Central memory CD8-positive, alpha-beta T cell (primary cell): ENCODE measurements at regions not wholly inside any gene's neighbourhood (a gene's known extent, or its start where the extent isn't known, plus 50 kb on each side); places are given as distances from the start of the nearest gene placed in this dataset.
"Not testable (repeated sequence)": the region's sequence is repeated elsewhere in the genome, so short reads cannot be mapped to it uniquely, and the experiment has no call there.

Experiments
- ATAC-seq: fragments of 150-1000 bp; cut with Tn5 transposase; replicated peaks from 2 replicates; pipeline ENCODE4 v1.10.0; 2022; ENCODE audit warnings: mild to moderate bottlenecking, moderate FRiP score, moderate number of reproducible peaks; ENCODE audit not compliant: poor library complexity, severe bottlenecking; ENCODE audit errors: extremely low read depth
- DNase-seq, 2 donors: peaks; one replicate each; pipeline ENCODE4 v3.0.0; 2021; ENCODE audit warnings: low spot score in 2 of 2
- H3K27ac Mint-ChIP-seq: one replicate; pipeline ENCODE4 v1.8.0; 2022; ENCODE audit warnings: low read depth, mild to moderate bottlenecking, moderate library complexity, mixed read lengths
- H3K27me3 Mint-ChIP-seq: one replicate; pipeline ENCODE4 v1.8.0; 2022; ENCODE audit warnings: mixed read lengths
- H3K36me3 Mint-ChIP-seq: one replicate; pipeline ENCODE4 v1.8.0; 2022; ENCODE audit warnings: mild to moderate bottlenecking, moderate library complexity, mixed read lengths; ENCODE audit not compliant: insufficient read depth
- H3K4me1 Mint-ChIP-seq: one replicate; pipeline ENCODE4 v1.8.0; 2022; ENCODE audit warnings: mixed read lengths
- H3K4me3 Mint-ChIP-seq: one replicate; pipeline ENCODE4 v1.8.0; 2022; ENCODE audit warnings: mild to moderate bottlenecking, moderate library complexity, mixed read lengths
- H3K9me3 Mint-ChIP-seq: one replicate; pipeline ENCODE4 v1.8.0; 2022; ENCODE audit warnings: mixed read lengths

DNA sequence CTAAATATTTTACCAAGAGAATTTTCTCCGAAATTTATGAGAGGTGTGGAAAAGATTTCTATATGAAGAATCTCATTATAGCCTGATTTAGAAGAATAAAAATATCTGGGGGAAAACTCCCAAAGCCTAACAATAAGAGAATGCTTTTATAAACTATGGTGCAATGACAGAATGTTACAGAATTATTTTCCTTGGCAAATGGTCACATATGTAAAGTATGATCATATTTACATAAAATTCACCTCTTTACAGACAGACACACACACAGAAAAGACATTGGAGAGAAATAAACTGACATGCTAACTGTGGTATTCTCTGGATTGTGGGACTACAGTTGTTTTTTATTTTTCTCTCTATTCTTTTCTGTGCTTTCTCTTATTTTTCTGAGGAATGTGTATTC, 226.3 kb upstream of the USP24 start:
- no peaks in the 10 kb centered on the region for H3K9me3 Mint-ChIP-seq
- H3K4me3 Mint-ChIP-seq, result no peak overlapping the region
- H3K27me3 Mint-ChIP-seq, result peaks cover 48% of the 10 kb centered on the region
- H3K4me1 Mint-ChIP-seq, result no peaks in the 10 kb centered on the region
- H3K36me3 Mint-ChIP-seq, result no peaks in the 10 kb centered on the region
- no peak for DNase-seq
- ATAC-seq, result no peak
- no peak overlapping the region for H3K27ac Mint-ChIP-seq

- no peak overlapping the region for H3K27ac Mint-ChIP-seq
- no peaks in the 10 kb centered on the region for H3K9me3 Mint-ChIP-seq
- peaks cover 2% of the 10 kb centered on the region for H3K36me3 Mint-ChIP-seq
- H3K4me1 Mint-ChIP-seq, result no peaks in the 10 kb centered on the region
- no peak for DNase-seq
- peaks cover 50% of the 10 kb centered on the region for H3K27me3 Mint-ChIP-seq
- no peak for ATAC-seq
- H3K4me3 Mint-ChIP-seq, result no peak overlapping the region
Observed at GRCh38 chr1:55437692-55438091, 222.5 kb upstream of the USP24 start.

DNA sequence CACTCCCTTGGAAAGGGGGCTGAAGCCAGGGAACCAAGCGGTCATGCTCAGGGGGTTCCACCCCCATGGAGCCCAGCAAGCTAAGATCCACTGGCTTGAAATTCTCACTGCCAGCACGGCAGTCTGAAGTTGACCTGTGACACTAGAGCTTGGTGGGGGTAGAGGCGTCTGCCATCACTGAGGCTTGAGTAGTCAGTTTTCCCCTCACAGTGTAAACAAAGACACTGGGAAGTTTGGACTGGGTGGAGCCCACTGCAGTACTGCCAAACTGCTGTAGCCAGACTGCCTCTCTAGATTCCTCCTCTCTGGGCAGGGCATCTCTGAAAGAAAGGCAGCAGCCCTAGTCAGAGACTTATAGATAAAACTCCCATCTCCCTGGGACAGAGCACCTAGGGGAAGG, 215.6 kb upstream of the USP24 start:
- ATAC-seq, DNase-seq, H3K36me3 Mint-ChIP-seq, H3K4me3 Mint-ChIP-seq, H3K27ac Mint-ChIP-seq, H3K4me1 Mint-ChIP-seq, H3K9me3 Mint-ChIP-seq: not testable (repeated sequence)
- peaks cover 85% of the 10 kb centered on the region for H3K27me3 Mint-ChIP-seq

- not testable (repeated sequence) for DNase-seq, H3K4me3 Mint-ChIP-seq, H3K36me3 Mint-ChIP-seq, ATAC-seq, H3K4me1 Mint-ChIP-seq, H3K27ac Mint-ChIP-seq, H3K9me3 Mint-ChIP-seq
- H3K27me3 Mint-ChIP-seq, result peaks cover 87% of the 10 kb centered on the region
Observed at GRCh38 chr1:55430206-55430605, 215.0 kb upstream of the USP24 start.

DNA sequence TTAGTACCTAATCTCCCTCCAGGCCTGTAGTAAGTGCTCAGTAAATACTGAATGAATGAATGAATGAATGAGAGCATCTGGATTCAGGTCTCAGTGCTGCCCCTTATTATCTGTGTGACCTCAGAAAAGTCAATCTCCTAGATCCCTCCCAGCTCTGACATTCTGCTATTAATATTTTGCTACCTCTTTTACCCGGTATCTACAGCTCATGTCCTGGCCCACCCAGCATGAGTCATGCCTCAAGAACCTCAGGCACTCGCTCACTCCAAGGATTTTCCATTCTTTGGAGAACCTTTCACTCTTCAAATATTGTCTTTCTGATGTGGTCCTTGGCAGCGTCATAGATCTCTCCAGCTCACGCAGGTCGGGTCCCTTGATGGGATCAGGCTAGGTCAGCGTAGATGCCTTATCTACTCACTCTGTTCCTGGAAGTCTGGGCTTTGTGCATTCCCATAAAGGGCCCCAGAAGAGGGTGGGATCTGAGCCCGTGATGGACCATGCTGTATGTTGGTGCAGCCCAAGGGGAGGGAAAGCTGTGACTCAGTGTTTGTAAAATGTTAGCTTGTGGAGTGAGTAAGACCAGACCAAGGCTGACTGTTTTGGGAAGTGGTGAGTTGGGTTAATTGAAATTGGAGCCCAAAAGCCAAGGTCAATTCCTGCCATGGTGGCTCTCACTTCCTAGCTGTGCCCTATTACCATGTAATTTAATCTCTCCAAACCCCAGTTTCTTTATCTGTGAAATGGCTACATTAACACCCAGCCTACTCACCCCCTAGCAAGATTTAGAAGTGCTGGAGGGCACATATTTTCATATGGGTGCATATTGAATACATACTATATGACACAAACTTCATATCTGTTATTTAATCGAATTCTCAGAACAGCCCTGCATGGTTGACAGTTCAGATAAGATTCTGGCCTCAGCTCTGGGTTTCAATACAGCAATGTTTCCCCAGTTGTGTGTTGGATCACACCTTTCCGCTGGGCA, 214.1 kb upstream of the USP24 start:
- H3K27me3 Mint-ChIP-seq, result peaks cover 86% of the 10 kb centered on the region
- DNase-seq, result no peak
- H3K27ac Mint-ChIP-seq, result no peak overlapping the region

DNA sequence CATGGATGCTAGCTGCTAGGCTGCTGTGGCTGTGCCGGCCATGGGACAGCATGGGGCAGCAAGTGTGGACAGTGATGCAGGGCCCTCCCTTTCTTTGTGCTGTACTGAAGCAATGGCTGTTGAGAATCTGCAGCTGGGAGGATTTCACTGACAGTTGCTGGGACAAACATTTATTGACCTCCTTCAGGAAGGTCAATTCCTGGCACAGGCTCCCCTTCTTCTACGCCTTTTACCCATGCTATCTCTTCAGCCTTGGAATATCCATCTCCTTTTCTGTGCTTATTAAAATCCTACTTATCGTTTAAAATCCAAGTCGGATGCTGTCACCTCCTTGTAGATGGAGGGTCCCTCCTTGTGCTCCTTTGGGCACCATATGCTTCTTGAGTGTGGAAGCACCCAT, 213.1 kb upstream of the USP24 start:
- ATAC-seq, result no peak
- Mint-ChIP-seq H3K27ac (no peak overlapping the region), H3K4me1 (no peaks in the 10 kb centered on the region), H3K9me3 (no peaks in the 10 kb centered on the region), H3K4me3 (no peak overlapping the region), H3K27me3 (peaks cover 85% of the 10 kb centered on the region), H3K36me3 (no peaks in the 10 kb centered on the region)
- no peak for DNase-seq

More for the DNA sequence above, 214.1 kb upstream of the USP24 start:
- Mint-ChIP-seq H3K36me3 (no peaks in the 10 kb centered on the region), H3K4me3 (no peak overlapping the region), H3K9me3 (no peaks in the 10 kb centered on the region), H3K4me1 (no peaks in the 10 kb centered on the region)
- no peak for ATAC-seq

DNA sequence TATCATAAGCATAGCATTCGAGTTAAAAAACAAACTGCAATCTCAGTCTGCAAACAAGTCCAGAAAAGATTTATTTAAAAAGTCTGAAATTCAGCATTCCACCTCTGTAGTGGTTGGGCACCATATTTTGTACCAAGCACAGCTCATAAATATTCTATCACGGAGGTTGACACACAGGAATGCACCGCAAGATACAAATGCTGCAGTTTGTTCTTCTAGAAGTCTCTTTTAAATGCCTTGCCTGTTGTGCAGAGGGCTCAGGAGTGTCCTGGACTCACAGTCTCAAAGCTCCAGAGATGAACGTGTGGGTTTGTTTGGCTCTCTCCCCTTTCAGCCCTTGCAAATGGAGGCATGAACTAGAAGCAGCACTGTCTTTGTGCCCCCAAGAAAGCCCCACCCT, 212.4 kb upstream of the USP24 start:
- DNase-seq, result no peak
- peaks cover 83% of the 10 kb centered on the region for H3K27me3 Mint-ChIP-seq

DNA sequence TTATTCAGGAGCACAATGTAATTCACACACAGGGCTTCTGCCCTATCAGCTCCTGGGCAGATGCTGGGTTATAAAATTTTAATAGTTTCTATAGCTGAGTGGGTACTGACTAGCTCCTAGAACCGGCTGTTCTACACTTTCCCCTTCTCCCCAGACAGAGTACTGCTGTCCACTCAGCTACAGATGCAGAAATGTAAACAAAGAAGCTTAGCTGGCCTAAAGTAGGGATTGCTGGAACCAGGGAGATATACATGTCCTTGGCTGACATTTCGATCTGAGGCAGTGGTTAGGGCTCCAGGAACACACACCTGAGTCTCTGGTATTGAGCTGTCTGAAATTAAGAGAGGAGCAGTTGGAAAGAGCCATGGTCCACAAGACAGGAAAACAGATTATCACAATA, 211.5 kb upstream of the USP24 start:
- no peaks in the 10 kb centered on the region for H3K4me1 Mint-ChIP-seq
- no peak overlapping the region for H3K27ac Mint-ChIP-seq
- no peaks in the 10 kb centered on the region for H3K36me3 Mint-ChIP-seq
- H3K9me3 Mint-ChIP-seq, result no peaks in the 10 kb centered on the region
- DNase-seq (no peak), ATAC-seq (no peak)
- H3K27me3 Mint-ChIP-seq, result peaks cover 83% of the 10 kb centered on the region
- no peak overlapping the region for H3K4me3 Mint-ChIP-seq

More for the DNA sequence above, 212.4 kb upstream of the USP24 start:
- no peak for ATAC-seq
- no peak overlapping the region for H3K4me3 Mint-ChIP-seq
- H3K4me1 Mint-ChIP-seq, result no peaks in the 10 kb centered on the region
- H3K27ac Mint-ChIP-seq, result no peak overlapping the region
- H3K9me3 Mint-ChIP-seq, result no peaks in the 10 kb centered on the region
- H3K36me3 Mint-ChIP-seq, result no peaks in the 10 kb centered on the region

GRCh38 chr1:55426156-55426555, 211.0 kb upstream of the USP24 start:
- Mint-ChIP-seq H3K9me3 (no peaks in the 10 kb centered on the region), H3K4me3 (no peak overlapping the region), H3K27me3 (peaks cover 83% of the 10 kb centered on the region), H3K4me1 (no peaks in the 10 kb centered on the region), H3K27ac (no peak overlapping the region), H3K36me3 (no peaks in the 10 kb centered on the region)
- DNase-seq (no peak), ATAC-seq (no peak)

DNA sequence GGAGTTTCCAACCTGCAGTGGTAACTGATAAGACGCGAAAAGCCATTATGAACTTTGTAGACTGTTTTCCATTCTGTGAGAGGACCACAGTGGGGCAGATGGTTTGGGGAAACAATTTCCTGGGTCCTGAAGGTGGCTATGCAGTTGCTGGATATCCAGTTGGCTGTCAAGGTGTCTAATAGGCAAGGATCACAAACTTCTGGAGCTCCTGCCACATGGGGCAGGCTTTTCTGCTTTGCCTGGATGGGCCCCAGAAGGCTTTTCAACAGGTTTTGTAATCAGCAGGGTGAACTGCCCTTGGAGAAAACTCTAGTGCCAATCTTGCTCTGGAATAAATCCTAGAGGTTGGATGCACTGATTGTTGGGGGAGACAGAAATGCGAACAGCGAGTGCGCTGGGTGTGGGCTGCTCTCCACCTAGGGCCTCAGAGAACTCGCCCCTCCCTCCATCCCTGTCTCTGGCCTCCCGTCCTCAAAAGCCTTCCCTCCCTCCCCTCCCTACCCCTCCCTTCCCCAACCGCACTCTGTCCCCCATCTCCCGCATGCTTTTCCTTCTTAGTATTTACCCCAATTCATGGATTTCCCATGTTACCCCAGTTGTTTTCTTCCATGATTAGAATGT, 210.3 kb upstream of the USP24 start:
- Mint-ChIP-seq H3K27me3 (peaks cover 89% of the 10 kb centered on the region), H3K4me1 (no peaks in the 10 kb centered on the region), H3K27ac (no peak overlapping the region)

DNA sequence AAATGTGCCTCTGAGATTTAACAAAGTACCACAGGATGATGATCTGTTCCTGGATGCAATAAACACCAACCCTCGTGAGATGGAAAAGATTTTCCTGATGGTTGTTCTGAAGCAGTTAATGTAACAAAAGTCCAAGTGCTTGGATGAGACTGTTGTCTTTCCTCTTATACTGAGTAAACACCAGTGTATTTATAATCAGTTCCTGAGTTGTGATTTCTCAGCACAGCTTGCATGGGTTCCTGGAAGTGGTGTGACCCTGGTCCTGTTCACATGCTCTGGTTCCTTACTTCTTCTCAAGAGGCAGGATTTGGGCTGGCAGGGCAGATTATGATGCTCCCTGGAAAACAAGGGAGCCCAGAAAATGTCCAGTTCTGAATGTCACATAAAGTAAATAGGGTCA, 208.2 kb upstream of the USP24 start:
- Mint-ChIP-seq H3K4me1 (no peaks in the 10 kb centered on the region), H3K9me3 (no peaks in the 10 kb centered on the region), H3K27ac (no peak overlapping the region), H3K27me3 (peaks cover 77% of the 10 kb centered on the region), H3K36me3 (no peaks in the 10 kb centered on the region), H3K4me3 (no peak overlapping the region)
- no peak for ATAC-seq
- DNase-seq, result no peak

More for the DNA sequence above, 210.3 kb upstream of the USP24 start:
- Mint-ChIP-seq H3K9me3 (no peaks in the 10 kb centered on the region), H3K36me3 (no peaks in the 10 kb centered on the region), H3K4me3 (no peak overlapping the region)
- no peak for DNase-seq
- no peak for ATAC-seq

GRCh38 chr1:55420929-55421716, 206.0 kb upstream of the USP24 start:
- ATAC-seq (no peak), DNase-seq (no peak)
- no peak overlapping the region for H3K4me3 Mint-ChIP-seq

More at GRCh38 chr1:55420929-55421716, 206.0 kb upstream of the USP24 start:
- Mint-ChIP-seq H3K36me3 (no peaks in the 10 kb centered on the region), H3K27me3 (peaks cover 81% of the 10 kb centered on the region), H3K4me1 (no peaks in the 10 kb centered on the region), H3K27ac (no peak overlapping the region), H3K9me3 (no peaks in the 10 kb centered on the region)
